ENCODE measurements at regions not wholly inside any gene's neighbourhood (a gene's known extent, or its start where the extent isn't known, plus 50 kb on each side); places are given as distances from the start of the nearest gene placed in this dataset.

GRCh38 chr14:36465178-36465577 is 54.9 kb downstream of the NKX2-1 start:
- DNase-seq (ENCODE audit: low read depth) = no peak
- H3K4me3 ChIP-seq (ENCODE audit: low read depth, low read length) = no peak overlapping the region

DNA sequence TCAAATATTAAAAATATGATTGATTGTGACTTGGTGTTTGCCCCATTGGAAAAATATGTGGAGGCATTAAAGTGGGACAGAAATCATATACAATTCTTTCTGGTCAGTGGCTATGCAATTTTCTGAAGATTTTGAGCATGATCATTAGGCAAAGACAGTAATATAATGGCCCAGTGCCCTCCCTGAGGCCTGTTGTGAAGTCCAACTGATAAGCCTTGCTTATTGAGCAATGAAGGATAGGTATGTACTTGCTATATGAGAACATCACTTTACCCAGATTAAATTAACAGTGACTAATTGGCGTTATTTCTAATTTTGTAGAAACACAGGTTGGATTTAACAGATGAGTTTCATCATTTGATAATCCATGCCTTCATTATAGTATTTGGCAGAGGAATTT is 57.1 kb downstream of the NKX2-1 start:
- DNase-seq (ENCODE audit: low read depth) = no peak
- H3K4me3 ChIP-seq (ENCODE audit: low read depth, low read length) = no peak overlapping the region

DNA sequence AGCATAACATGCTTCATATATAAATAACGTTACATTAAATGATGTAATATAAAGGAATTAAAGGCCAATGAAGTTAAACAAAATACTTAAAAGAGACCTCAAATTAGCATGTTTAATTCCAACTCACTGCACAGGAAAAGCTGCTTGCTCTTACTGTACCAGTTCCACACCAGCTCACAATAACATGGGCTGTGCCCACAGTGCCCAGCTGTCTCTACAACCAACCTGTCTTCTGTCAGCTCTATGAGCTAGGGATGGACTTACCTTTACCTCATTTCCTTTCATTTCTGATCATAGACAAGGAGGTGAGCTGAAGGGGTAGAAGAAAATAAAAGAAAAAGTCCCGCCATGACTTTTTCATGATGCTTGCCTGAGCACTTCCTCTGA is 64.8 kb downstream of the NKX2-1 start:
- H3K4me3 ChIP-seq (ENCODE audit: low read depth, low read length) = no peak overlapping the region

DNA sequence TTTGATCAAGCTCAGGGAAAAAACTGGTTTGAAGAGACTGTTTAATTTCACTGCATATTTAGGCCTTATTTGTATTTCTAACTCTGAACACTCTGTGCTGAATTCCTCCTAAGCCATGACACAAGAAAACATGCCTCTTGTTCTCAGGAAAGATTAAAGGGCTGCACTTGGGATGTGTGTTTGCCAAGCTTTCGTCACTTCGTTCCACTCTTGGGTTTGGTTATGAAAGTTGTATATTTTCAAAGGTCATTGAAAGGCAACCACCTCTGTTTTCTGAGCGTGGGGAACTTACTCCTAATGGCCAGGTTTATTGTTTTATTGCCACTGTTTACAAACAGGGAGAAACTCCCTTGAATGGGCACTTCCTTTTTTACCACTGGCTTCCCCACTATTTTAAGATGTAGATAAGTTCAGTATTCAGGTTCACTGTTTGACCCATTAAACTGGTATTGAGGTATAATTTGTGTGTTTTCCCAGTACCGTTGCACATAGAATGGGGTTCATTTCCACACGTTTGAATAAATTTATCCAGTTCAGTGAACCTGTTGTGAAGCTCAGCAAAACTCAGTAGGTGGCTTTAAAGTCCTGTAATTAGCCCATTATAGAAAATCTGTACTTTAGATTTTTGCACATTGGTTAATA is 65.3 kb downstream of the NKX2-1 start:
- no peak for DNase-seq (ENCODE audit: low read depth)
- no peak overlapping the region for H3K4me3 ChIP-seq (ENCODE audit: low read depth, low read length)

More for the DNA sequence above, 64.8 kb downstream of the NKX2-1 start:
- DNase-seq (ENCODE audit: low read depth) = no peak

GRCh38 chr14:36452860-36453259 is 67.2 kb downstream of the NKX2-1 start:
- no peak overlapping the region for H3K4me3 ChIP-seq (ENCODE audit: low read depth, low read length)
- no peak for DNase-seq (ENCODE audit: low read depth)

DNA sequence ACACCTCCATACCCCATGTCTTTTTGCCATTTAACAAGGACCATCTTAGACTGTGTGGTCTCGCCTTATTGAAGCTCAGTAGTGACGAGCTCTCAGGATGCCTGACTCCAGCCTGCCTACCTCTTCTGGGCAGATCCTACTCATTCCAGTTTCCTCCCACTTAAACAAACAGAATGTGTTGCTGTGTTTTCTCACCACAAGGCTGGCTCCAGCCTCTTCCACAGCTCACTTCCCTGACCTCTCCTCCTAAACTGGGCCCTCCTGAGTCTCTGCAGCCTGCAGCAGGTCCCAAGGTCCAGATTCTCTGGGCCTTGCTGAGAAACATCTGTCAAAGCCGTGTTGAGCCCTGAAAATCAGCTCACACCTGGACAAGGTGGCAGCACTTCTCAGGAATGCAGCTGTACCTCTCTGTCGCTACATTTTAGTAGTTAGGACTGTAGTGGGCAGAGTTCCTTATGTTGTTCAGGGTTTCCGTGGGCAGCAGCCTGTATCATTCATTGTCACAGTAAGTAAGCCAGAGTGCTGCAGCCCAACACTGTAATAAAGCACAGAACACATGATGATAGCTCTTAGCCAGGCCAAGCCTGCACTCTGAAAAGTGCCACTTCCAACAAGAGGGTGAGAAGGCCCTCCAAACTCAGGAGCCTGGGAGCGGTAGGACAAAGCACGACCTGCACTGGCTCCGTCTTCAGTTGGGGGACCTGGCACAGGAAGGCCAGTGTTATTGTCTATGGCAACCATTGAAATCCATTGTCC is 68.5 kb downstream of the NKX2-1 start:
- no peak overlapping the region for H3K4me3 ChIP-seq (ENCODE audit: low read depth, low read length)
- no peak for DNase-seq (ENCODE audit: low read depth)

DNA sequence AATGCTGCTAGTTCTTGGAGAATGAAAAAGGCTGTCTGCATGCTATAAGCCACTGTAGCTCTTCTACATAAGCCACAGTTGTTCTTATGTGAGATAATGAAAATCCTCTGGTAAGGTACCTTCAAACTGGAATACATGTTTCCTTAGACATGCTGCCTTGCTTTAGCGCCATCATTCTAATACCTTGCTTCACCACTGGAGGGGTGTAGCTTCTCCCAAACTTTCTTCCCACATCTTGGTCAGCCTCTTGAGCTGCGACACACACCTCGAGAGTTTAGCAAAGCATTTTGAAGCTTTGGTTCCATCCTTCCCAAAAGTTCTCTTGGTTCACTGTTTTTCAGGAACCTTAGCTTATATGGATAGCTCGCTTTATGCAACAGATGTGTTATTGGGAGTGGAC is 69.5 kb downstream of the NKX2-1 start:
- DNase-seq (ENCODE audit: low read depth) = no peak
- H3K4me3 ChIP-seq (ENCODE audit: low read depth, low read length) = no peak overlapping the region

GRCh38 chr14:36449903-36450302 is 70.1 kb downstream of the NKX2-1 start:
- H3K4me3 ChIP-seq (ENCODE audit: low read depth, low read length) = no peak overlapping the region
- DNase-seq (ENCODE audit: low read depth) = no peak

GRCh38 chr14:36443374-36443773 is 76.7 kb downstream of the NKX2-1 start:
- no peak for DNase-seq (ENCODE audit: low read depth)

DNA sequence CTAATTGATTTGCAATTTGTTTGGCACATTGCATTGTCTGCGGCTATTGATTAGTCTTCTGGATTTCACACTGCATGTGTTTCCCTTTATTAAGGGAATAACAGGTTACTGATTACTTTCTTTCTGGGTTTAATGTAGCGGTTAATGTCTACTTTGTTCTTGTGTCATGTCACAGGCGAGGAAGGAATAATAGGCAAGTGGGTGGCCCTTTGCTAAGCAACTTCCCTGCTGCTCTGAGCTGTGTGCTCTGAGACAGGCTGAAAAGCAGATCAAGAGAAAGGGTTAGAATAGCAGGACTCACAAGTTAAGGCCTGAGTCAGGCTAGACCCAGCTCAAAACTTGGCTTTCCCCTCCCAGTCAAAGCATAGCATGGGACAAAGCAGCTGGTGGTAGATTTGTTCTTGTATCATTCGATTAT is 77.2 kb downstream of the NKX2-1 start:
- H3K4me3 ChIP-seq (ENCODE audit: low read depth, low read length) = no peak overlapping the region
- no peak for DNase-seq (ENCODE audit: low read depth)

More at GRCh38 chr14:36443374-36443773, 76.7 kb downstream of the NKX2-1 start:
- H3K4me3 ChIP-seq (ENCODE audit: low read depth, low read length) = no peak overlapping the region

DNA sequence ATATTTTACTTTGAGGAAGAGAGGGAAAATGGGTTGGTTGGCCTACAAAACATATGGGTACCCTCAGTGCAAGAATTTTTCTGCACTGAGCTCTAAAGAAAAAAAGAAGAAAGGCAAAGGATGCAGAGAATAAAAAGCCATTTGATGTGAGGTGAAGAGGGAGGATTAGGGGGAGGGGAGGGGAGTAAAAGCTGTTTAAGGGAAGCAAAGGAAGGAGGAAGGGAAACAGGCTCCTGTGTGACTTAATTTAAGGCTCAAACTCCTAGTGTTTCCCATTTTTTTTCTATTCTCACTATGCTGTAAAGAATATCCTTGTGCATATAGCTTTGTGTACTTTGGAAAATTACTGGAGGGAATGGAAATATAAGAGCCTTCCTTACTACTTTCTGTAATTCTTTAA is 78.7 kb downstream of the NKX2-1 start:
- DNase-seq (ENCODE audit: low read depth) = no peak
- no peak overlapping the region for H3K4me3 ChIP-seq (ENCODE audit: low read depth, low read length)

DNA sequence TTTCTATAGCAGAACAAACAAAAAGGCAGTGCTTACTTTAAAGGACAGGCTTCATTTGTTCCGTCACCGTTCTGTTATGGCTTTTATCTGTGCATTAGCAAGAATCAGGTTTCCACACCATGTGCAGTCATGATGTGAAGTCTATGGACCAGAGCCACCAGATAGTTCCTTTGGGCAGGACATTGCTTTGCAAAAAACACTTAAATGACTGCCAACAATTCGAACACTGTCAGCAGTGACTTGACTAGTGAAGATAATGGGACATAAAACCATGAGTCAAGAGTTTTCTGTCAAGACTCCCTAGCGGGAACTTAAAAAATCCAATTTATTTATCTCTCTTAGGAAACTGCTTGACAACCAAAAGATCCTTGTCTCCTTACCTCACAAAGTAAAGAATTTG is 80.3 kb downstream of the NKX2-1 start:
- no peak for DNase-seq (ENCODE audit: low read depth)
- H3K4me3 ChIP-seq (ENCODE audit: low read depth, low read length) = no peak overlapping the region

DNA sequence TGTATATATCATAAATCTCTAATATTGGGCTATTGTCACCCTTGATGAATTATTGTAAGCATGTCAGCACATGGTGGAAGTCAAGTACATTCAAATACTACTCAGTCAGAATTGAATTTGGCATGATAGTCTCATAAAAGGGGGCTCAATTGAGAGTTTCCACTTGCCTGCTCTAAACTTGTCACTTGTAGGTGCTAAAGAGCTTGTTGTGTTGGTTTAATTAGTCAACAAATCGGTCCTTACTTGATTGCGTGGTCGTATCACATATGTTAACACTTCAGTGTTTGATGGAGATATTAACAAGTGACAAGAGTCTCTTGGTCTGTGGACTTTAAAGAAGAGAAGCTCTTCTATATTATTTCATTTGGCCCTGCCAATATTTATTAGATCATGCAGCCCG is 81.1 kb downstream of the NKX2-1 start:
- no peak overlapping the region for H3K4me3 ChIP-seq (ENCODE audit: low read depth, low read length)
- DNase-seq (ENCODE audit: low read depth) = no peak

DNA sequence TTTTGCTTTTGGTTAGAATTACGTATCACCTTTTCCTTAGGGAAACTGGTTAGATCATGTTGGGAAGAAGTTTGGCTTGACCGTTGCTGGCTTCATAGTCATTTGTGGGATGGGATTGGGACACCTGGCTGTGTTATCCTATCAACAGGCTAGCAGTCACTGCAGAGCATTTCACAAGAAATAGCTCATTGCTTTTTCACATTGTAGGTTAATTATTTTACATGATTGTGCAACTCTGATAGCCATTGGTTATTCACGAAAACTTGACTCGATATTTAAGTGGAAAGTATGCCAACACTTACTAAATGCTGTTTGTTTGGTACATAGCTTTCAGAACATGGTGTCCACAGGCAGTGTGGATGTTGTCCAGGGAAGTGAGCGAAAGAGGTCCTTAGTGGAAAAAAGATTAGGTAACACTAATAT is 89.4 kb downstream of the NKX2-1 start:
- no peak for DNase-seq (ENCODE audit: low read depth)
- H3K4me3 ChIP-seq (ENCODE audit: low read depth, low read length) = no peak overlapping the region

GRCh38 chr14:36430169-36430568 is 89.9 kb downstream of the NKX2-1 start:
- DNase-seq (ENCODE audit: low read depth) = no peak
- no peak overlapping the region for H3K4me3 ChIP-seq (ENCODE audit: low read depth, low read length)

DNA sequence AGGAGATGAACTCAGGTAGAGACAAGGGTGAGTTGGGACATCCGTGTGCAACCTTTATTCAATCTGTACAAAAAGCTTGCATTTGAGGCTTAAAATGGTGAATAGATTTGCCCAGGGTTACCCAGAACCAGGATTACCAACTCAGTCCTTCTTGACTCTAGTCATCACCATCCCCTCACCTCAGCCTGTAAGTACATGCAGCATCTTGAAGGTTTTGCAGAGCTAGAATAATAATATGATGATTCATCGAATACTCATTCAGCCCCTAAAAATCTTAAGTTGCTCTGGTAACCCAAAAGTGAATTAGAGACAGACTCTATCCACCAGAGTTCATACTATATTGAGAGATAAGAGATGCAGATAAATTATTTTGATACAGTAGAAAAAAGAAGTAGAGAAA is 90.3 kb downstream of the NKX2-1 start:
- DNase-seq (ENCODE audit: low read depth) = no peak
- no peak overlapping the region for H3K4me3 ChIP-seq (ENCODE audit: low read depth, low read length)

DNA sequence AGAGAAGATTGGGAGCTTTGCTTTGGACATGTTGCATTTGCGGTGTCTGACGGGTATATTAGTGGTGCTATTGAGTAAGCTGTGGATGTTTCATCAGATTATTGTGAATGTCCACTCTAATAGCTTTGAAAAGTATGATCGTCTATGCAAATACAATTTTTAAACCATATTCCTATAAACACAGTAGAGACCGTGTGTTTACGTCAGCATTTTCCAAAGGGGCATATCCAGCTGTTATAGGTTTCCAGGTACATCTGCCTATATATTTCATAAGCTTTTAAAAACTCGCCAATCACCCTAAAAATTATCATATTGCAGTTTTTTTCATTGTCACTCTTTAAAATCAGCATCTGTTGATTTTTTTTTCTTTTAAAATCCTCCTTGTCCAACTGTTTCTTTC is 91.7 kb downstream of the NKX2-1 start:
- no peak for DNase-seq (ENCODE audit: low read depth)
- no peak overlapping the region for H3K4me3 ChIP-seq (ENCODE audit: low read depth, low read length)

- no peak for DNase-seq (ENCODE audit: low read depth)
- H3K4me3 ChIP-seq (ENCODE audit: low read depth, low read length) = no peak overlapping the region
Measured at GRCh38 chr14:36426836-36427235, 93.2 kb downstream of the NKX2-1 start.

DNA sequence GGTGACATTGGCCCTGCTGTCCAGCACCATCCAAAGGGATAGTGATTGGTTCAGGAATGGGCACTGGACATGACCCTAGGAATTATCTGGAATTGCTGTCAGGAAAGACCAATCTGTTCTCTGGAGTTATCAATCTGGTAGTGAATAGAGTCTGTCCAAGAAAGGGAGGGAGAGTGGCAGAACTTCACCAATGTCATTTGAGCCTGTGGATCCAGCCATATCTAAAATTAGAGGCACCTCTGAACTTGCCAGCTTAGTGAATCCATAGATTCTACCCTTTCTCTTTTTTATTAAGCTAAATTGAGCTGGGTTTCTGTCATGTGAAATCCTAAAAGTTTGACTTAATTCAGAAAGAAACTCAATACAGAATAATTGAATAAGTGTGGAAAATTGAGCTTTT is 93.9 kb downstream of the NKX2-1 start:
- no peak for DNase-seq (ENCODE audit: low read depth)
- no peak overlapping the region for H3K4me3 ChIP-seq (ENCODE audit: low read depth, low read length)

DNA sequence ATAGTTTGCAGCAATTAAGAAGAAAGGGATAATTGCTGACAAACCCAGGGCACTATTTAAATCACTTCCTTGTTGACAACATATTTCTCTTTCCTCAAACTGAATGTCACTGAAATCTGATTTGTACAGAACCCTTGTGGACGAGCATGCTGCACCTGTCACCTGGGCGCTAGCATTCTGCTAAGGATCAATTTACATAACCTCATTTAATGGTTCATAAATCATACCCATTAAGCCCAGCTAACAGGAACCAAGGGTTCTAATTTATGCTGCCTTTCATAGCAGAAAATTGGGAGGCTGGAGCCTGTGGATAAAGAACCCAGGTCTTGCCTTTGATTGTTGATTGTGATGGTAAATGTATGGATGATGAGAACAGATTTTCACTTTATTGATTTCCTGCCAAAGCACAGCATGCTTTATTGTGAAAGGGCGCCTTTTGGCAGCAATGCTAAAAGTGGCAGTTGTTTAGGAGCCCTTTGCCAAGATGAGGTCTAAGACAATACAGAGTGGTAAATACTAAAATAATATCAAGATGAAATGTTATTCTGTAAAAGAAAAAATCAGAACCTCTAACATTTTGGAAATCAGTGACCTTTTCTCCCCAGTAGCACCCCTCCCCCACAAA is 95.4 kb downstream of the NKX2-1 start:
- no peak for DNase-seq (ENCODE audit: low read depth)
- H3K4me3 ChIP-seq (ENCODE audit: low read depth, low read length) = no peak overlapping the region

DNA sequence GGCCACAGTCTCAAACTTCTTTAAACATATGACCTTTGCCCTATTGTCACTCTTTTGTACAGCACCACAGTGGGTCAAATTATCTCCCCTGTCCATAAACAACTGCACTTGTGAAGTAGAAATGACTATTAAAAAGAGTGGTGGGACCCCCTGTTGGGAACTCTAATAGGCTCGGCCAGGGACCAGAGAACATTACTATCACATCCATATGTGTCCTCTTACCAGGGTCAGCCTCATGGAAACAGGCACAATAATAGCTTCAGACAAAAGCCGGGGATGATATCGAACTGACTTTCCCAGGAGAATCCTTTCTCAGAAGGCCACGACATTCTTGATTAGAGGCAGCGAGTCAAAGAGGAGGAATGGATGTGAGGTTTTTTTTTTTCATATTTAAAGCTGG is 96.6 kb downstream of the NKX2-1 start:
- DNase-seq (ENCODE audit: low read depth) = no peak
- H3K4me3 ChIP-seq (ENCODE audit: low read depth, low read length) = no peak overlapping the region
